ENCODE measurements at regions not wholly inside any gene's neighbourhood (a gene's known extent, or its start where the extent isn't known, plus 50 kb on each side); places are given as distances from the start of the nearest gene placed in this dataset.
"Not testable (repeated sequence)": the region's sequence is repeated elsewhere in the genome, so short reads cannot be mapped to it uniquely, and the experiment has no call there.

DNA sequence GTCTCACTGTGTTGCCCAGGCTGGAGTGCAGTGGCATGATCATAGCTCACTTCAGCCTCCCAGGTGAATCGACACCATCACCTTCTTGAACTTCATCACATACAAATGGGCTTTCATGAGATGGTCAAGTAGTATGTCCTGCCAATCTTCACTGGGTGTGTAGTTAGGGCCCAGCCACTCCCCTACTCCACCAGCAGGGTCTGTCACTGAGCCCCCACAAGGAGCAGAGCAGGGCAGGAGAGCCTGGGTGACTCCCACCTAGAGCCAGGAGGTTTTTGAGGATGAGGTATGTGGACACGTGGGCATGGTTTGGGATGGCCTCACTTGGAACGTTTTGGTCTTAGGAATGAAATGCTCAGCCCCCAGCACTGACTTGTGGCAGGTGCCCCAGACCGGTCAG, 4037.7 kb upstream of the TPTE start:
- not testable (repeated sequence) for DNase-seq (ENCODE audit: low read depth)

GRCh38 chr21:6486821-6487220, 4034.6 kb upstream of the TPTE start:
- DNase-seq (ENCODE audit: low read depth), result not testable (repeated sequence)

GRCh38 chr21:6492691-6493090, 4028.7 kb upstream of the TPTE start:
- not testable (repeated sequence) for DNase-seq (ENCODE audit: low read depth)

GRCh38 chr21:6493957-6494356, 4027.4 kb upstream of the TPTE start:
- not testable (repeated sequence) for DNase-seq (ENCODE audit: low read depth)

- DNase-seq (ENCODE audit: low read depth), result not testable (repeated sequence)
Measured at GRCh38 chr21:6496356-6496755, 4025.0 kb upstream of the TPTE start.

GRCh38 chr21:6498716-6499115, 4022.7 kb upstream of the TPTE start:
- not testable (repeated sequence) for DNase-seq (ENCODE audit: low read depth)

DNA sequence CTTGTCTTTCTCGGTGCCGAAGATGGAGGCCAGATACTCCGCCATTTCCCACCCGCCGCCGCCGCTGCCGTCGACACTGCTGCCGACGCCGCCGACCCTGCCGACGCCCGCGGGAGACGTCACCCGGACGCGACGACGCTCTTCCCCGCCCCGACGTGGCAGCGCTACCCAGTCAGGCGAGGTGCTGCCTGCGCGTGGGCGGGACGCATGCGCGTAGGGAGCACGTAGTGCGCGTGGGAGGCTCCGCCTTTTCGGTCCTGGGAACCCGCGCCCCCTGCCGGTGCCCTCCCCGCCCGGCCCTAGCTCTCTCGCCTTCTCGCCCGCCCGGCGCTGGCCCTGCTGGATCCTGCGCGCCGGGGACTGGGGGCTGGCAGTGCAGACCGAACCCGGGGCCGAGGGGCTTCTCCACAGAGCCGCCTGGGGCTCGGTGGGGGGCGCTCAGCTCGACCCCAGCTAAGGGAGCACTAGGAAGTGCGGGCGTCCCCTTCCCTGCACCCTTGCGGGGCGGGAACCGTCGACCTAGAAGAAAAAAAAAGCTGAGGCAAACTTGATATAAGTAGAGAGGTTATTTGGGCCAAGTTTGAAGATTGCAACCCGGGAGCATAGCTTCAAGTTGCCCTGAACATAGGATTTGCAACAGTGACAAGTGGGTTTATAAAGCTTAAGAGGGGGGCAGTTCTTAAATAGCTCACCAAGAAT, 4022.1 kb upstream of the TPTE start:
- DNase-seq (ENCODE audit: low read depth), result not testable (repeated sequence)

- DNase-seq (ENCODE audit: low read depth), result not testable (repeated sequence)
Measured at GRCh38 chr21:6499866-6500265, 4021.5 kb upstream of the TPTE start.

GRCh38 chr21:6500681-6501080, 4020.7 kb upstream of the TPTE start:
- DNase-seq (ENCODE audit: low read depth), result not testable (repeated sequence)

GRCh38 chr21:6506167-6506894, 4015.1 kb upstream of the TPTE start:
- not testable (repeated sequence) for DNase-seq (ENCODE audit: low read depth)

- DNase-seq (ENCODE audit: low read depth), result not testable (repeated sequence)
Measured at GRCh38 chr21:6507632-6508031, 4013.8 kb upstream of the TPTE start.

GRCh38 chr21:6521777-6522176, 3999.6 kb upstream of the TPTE start:
- not testable (repeated sequence) for DNase-seq (ENCODE audit: low read depth)

GRCh38 chr21:6526213-6526612, 3995.2 kb upstream of the TPTE start:
- DNase-seq (ENCODE audit: low read depth), result not testable (repeated sequence)

DNA sequence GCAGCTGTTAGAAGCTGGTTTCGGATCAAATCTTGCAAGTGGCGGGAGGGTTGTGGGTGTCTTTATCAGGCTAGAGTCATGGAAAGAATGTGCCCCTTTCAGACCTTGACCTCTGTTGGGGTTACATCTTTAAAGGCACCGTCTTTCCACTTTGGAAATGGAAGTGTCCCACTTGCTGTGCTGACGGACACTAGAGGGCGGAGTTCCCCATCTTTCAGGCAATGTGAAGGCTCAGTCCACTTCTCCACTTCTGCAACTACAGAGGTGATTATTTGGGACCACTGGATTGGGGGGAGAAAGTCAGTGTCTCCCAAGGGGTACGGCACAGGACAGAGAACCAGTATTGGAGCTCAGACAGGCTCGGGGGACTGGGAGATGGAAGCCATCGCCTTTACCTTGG, 3990.7 kb upstream of the TPTE start:
- not testable (repeated sequence) for DNase-seq (ENCODE audit: low read depth)

- not testable (repeated sequence) for DNase-seq (ENCODE audit: low read depth)
Measured at GRCh38 chr21:6533261-6533660, 3988.1 kb upstream of the TPTE start.

DNA sequence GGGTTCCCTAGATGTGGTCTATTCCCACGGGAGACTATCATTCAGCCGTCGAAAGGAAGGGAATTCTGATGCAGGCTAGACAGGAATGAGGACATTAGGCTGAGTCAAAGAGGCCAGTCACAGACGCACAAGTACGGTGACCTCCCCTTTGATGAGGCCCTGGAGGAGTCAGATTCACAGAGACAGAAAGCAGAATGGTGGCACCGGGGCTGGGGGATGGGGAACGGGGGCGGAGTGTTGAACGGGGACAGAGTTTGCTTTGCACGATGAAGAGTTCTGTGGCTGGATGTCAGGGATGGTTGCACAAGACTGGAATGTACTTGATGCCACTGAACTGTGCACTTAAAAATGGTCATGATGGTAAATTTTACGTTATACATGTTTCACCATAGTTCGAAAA, 3983.1 kb upstream of the TPTE start:
- not testable (repeated sequence) for DNase-seq (ENCODE audit: low read depth)

DNA sequence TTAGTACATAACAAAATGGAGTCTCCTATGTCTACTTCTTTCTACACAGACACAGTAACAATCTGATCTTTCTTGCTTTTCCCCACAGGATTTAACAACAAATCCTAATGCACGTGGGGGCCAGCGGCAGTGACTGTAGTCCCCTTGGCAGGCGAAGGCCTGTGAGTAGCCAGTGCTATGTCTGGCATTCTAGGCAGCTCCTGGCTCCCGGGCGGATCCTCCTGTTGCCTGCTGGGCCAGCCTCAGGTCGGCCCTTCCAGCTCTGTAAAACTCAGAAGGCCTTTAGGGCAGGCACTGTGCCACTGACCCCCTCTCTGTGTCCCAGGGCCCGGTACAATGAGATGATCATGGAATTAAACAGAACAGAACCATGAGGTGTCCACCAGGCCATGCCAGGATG, 3981.7 kb upstream of the TPTE start:
- DNase-seq (ENCODE audit: low read depth), result not testable (repeated sequence)

DNA sequence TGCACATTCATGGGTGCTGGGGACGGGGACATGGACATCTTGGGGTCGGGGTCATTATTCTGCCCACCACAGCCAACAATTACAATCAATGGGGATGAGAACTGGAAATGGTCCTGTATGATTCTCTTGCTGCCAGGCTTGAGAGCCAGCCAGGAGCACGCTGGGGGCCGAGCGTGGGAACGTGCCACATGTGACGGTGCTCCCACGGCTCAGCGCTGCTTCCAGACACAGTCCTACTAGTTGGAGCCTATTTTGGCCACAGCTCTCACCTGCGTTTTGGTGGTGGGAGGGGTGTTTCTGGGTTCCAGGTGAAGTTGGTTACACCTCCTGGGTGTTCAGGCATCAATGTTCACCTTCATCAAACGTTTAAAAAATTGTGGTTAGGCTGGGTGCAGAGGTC, 3980.3 kb upstream of the TPTE start:
- DNase-seq (ENCODE audit: low read depth), result not testable (repeated sequence)

- not testable (repeated sequence) for DNase-seq (ENCODE audit: low read depth)
Measured at GRCh38 chr21:6545288-6545687, 3976.1 kb upstream of the TPTE start.

- DNase-seq (ENCODE audit: low read depth), result not testable (repeated sequence)
Measured at GRCh38 chr21:6551045-6551444, 3970.3 kb upstream of the TPTE start.

- not testable (repeated sequence) for DNase-seq (ENCODE audit: low read depth)
Measured at GRCh38 chr21:6553505-6554376, 3967.6 kb upstream of the TPTE start.

- not testable (repeated sequence) for DNase-seq (ENCODE audit: low read depth)
Measured at GRCh38 chr21:6554377-6554864, 3967.0 kb upstream of the TPTE start.

Measured in stimulated activated CD4-positive, alpha-beta T cell treated with anti-CD3 and anti-CD28 coated beads, Interleukin-2, amount 100 ng/mL, for 4 hours (primary cell).